ENCODE measurements at regions not wholly inside any gene's neighbourhood (a gene's known extent, or its start where the extent isn't known, plus 50 kb on each side); places are given as distances from the start of the nearest gene placed in this dataset.

- no peak for DNase-seq
Observed at GRCh38 chr22:49240472-49240871, 587.2 kb downstream of the BRD1 start.

- no peak for DNase-seq
Observed at GRCh38 chr22:49240016-49240380, 587.7 kb downstream of the BRD1 start.

- no peak for DNase-seq
Observed at GRCh38 chr22:49239264-49240015, 588.2 kb downstream of the BRD1 start.

DNA sequence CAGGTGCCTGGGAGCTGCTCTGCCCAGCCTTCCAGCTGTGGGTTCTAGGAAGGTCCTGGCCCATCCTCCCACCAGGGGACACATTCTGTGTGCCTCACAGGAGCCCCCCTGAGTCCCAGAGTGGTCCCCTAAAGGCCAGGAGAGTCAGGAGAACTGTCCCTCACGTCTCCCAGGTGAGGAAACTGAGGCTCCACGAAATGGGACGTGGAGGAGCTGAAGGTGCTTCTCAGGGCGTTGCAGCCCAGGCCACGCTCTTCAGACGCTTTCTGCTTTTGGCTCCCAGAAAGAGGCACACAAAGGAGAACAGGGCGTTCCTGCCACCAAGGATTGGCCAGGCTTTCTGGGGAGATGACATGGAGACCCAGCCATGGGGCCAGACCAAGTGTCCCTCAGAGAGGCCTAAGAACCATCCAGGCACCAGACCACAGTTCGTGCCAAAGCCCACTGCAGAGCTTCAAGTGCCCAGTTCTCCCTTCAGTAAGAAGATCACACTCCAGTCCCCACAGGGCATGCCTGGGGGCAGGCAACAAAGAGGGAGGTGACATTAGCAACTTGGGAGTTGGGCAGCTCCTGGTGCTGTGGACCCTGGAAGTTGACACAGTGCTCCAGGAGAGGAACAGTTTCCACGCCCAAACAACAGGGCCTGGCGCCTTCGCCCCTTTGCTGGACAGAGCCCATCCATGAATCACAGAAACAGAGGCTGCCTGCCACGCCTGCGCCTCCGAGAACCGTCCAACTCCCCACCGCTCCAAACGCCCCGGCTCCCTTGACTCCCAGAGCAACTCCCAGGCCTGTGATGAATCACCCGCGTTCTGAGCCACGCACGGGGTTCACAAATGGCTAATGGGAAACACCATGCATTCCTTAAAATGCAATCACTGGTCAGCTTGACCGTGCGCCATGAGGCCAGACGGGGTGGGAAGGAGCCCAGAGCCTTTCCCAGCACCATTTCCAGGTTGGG lies 589.2 kb downstream of the BRD1 start:
- no peak for DNase-seq

DNA sequence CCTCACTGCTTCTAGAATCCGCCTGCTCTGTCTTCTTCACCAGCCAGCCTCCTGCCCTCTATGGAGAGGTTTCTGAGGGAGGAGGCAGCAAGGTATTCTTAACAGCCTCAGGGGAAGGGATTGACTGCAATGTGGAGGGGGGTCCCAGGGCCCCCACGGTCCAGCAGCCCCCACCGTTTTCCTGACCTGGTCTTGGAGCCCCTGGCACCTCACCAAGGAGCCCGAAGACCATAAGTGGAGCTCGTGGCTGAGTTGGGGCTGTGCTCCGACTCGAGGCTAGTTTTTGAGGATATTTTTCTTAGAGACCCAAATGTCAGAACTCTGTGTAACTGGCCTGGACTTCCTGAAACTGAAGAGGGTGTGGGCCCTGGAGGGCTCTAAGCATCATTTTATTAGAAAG lies 590.0 kb downstream of the BRD1 start:
- DNase-seq: no peak

- no peak for DNase-seq
Observed at GRCh38 chr22:49237279-49237678, 590.4 kb downstream of the BRD1 start.

GRCh38 chr22:49236541-49237075 lies 591.1 kb downstream of the BRD1 start:
- no peak for DNase-seq

- DNase-seq: no peak
Observed at GRCh38 chr22:49235463-49236300, 592.0 kb downstream of the BRD1 start.

GRCh38 chr22:49234459-49234858 lies 593.2 kb downstream of the BRD1 start:
- DNase-seq: no peak

DNA sequence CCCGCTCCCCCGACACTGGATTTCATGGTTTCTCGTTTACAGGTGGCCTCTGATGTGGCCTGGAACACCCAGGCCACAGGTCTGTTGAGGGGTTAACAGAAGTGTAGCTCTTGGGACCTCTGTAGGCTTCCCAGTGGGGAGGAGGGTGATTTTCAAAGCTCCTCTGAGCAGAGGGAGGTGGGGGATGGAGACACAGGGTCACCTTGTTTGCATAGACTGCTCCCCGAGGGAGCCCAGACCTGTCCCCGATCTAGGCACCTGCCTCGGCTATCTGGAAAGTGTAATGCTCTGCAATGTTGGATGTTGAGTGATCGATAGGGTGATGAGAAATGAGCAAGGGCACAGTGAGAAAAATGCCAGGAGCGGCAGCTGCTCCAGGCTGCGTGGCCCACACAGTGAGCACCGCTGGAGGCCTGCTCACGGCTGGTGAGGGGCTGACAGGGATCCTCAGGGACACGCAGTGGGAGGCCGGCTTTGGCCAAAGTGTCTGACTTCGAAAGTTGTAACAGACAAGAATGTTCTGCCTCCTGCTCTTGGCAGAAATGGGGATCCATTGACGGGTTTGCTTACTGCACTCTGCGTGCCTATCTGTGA lies 594.1 kb downstream of the BRD1 start:
- no peak for DNase-seq

DNA sequence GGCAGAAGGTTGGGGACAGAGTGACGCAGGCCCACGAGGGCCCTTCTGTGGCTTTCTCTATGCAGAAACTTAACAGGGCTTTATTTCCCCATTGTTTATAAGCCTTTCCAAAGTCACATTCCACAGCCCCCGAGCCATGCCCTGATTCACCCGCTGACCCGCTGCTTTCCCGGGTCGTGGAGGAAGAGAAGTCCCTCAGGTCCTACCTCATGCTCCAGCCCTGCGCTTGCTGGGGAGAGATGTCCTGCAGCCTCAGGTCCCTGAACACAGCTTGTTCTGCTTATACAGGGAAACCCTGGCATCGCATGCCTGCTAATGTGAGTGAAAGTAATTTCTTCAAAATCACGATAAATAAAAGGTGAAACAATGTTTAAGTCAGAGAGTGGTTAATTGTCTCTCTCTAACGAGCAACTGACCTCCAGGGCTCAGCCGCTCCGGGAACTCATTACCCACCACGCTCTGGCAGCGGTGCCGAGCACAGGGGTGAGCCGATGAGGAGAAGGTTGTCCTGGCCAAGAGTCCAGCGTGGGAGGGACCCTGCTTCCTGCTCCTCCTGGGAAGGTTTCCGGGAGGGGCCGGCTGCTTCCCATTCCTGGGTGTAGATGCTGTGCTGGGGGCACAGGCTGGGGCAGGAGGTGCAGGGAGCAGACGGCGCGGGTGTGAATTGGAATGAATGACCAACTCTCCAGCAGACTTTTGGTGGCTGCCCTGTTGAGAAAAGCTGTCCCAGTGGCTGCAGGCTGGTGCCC lies 595.2 kb downstream of the BRD1 start:
- DNase-seq: no peak

DNA sequence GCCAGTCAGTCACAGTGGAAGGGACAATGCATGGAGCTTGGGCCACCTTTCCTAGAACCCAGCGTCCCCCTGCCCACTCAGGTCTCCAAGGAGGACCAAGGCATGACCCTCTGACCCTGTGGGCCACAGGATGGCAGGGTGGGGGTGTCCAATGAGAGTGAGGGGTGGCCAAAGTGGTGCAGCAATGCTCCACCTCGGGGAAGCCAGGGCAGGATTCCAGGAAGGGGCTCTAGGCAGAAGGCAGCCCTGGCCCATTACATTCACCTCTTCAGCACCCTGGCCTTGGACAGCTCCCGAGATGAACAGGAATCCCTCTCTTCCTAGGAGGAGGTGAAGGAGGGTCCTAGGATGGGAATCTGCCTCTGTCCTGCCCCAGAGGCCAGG lies 597.5 kb downstream of the BRD1 start:
- DNase-seq: no peak

DNA sequence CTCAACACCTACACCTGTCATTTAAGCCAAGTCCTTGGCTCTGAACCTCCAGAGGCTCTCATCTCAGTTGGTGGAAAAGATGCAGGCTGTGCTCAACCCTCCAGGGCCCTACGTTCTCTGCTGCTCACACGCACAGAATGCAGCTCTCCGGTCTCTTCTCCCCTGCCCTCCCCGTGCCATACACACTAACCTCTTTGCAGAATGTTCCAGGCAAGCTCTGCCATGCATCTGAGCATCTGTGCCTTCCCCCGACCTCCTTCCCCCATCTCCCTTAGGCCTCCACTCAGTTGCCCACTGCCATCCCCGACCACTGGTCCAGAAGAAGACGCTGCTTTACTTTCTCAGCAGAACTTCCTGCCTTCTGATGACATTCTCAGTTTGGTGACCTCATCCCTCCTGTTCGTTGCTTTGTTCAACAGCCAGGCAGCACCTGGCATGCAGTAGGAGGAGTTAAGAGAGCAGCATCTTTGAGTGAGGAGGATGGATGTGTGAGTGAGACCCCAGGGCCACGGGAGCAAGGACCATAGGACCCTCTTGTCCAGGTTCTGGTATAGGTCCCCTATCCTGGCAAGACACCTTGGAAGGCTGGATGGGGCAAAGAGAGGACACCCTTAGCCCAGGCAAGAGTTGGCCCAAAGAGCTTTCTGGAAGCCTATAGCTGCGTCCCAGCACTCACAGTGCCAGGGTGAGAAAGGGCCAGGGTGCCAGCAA lies 598.0 kb downstream of the BRD1 start:
- no peak for DNase-seq

DNA sequence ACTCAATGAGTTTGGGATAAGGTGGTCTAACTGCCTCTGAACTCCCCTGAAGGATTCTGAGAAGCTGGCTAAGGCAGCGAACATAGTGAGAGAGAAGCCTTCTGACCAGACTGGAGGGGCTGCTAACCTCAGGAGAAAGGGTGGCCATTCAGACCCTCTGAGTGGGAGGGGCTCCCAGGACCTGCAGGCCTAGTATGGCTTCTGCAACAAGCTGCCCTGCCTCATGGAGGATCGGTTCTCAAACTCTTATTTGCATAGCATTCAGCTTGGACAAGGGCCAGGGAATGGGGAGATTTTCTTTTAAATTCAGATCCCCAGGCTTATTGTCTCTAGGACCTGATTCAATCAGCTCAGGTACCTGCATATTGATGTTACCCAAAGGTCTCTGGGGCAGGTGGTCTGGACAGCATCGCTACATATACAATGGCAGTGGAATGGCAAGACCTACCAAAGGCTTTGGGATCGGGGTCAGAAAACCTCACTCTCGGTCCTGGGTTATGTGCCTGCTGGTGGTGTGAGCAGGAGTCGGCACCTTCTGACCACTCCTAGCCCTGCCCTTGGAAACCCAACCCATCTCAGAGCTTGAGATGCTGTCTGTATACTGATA lies 599.1 kb downstream of the BRD1 start:
- DNase-seq: no peak

DNA sequence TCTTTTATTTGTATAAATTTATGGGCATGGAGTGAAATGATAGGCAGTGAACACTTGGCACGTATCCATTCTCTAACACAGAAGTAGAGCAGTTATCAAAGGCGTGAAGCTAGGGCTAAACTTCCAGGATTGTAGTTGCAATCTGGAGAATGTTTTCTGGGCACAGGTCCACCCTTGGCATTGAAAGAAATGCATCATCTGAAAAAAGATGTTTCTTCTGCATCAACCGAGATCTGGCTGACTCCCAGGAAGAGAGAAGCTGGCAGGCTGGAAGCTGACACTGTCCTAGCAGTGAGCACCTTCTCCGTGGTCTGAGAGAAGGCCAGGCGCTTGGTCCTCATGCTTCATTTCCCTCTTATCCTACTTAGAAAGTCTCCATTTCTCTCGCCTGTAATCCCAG lies 600.0 kb downstream of the BRD1 start:
- DNase-seq: no peak

- no peak for DNase-seq
Observed at GRCh38 chr22:49226096-49226495, 601.6 kb downstream of the BRD1 start.

- DNase-seq: no peak
Observed at GRCh38 chr22:49224243-49224642, 603.4 kb downstream of the BRD1 start.

GRCh38 chr22:49218142-49218541 lies 609.5 kb downstream of the BRD1 start:
- no peak for DNase-seq

DNA sequence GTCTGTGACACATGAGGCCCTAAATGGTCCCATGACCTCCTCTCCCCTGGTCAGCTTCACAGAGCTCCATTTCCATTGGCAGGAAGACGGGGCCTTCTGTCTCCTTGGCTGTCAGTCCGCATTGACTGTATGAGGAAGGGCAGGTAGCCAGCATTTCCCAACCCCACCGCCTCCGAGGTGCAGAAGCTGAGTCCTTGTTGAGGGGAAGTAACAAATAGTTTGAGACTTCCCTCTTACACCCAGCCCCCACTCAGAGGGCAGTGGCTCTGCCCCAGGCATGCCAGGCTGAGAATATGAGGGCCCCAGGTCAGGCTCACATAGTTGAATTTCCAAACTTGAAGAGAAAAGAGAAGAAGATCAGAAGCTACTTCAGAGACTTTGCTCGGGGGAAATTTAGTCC lies 611.1 kb downstream of the BRD1 start:
- DNase-seq: no peak

- DNase-seq: no peak
Observed at GRCh38 chr22:49215840-49216239, 611.8 kb downstream of the BRD1 start.

GRCh38 chr22:49214976-49215375 lies 612.7 kb downstream of the BRD1 start:
- no peak for DNase-seq
